ENCODE measurements at regions not wholly inside any gene's neighbourhood (a gene's known extent, or its start where the extent isn't known, plus 50 kb on each side); places are given as distances from the start of the nearest gene placed in this dataset.

GRCh38 chr1:50328552-50328951 lies 94.7 kb downstream of the DMRTA2 start:
- TF ChIP-seq ZNF687 (IDR thresholded peaks at IDR 0.05) (no peak), ZNF24 (IDR thresholded peaks at IDR 0.05) (no peak)

All from GM12878 (cell line).